H4 (cell line): ENCODE measurements at regions not wholly inside any gene's neighbourhood (a gene's known extent, or its start where the extent isn't known, plus 50 kb on each side); places are given as distances from the start of the nearest gene placed in this dataset.
"Not testable (repeated sequence)": the region's sequence is repeated elsewhere in the genome, so short reads cannot be mapped to it uniquely, and the experiment has no call there.

Experiments
- DNase-seq: peaks from one replicate; pipeline ENCODE4 v3.0.0-alpha.2; 2015; ENCODE audit warnings: low spot score

DNA sequence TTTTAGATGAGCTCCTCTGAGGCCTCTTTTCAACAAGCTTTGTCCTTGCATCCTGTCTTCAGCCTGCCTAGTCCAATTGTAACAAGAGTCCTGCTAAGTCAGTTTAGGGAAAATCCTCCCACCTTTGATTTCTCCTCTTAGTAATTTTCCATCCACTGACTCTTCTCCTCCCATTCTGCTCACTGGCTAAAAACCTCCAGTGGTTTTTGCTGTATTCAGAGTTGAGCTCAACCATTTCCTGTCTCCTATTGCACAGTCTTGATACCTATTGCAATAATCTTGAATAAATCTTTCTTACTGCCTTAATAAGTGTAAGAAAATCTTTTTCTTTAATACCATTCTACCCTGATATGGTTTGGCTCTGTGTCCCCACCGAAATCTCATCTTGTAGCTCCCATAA lies 117.8 kb upstream of the ENPP6 start:
- DNase-seq: no peak

DNA sequence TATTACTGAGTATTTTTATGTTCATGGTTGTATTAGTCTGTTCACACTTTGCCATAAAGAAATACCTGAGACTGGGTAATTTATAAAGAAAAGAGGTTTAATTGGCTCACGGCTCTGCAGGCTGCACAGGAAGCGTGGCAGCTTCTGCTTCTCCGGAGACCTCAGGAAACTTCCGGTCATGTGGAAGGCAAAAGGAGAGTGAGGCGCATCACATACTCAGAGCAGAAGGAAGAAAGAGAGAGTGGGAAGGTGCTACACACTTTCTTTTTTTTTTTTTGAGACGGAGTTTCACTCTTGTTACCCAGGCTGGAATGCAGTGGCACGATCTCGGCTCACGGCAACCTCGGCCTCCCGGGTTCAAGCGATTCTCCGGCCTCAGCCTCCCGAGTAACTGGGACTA lies 115.8 kb upstream of the ENPP6 start:
- not testable (repeated sequence) for DNase-seq

DNA sequence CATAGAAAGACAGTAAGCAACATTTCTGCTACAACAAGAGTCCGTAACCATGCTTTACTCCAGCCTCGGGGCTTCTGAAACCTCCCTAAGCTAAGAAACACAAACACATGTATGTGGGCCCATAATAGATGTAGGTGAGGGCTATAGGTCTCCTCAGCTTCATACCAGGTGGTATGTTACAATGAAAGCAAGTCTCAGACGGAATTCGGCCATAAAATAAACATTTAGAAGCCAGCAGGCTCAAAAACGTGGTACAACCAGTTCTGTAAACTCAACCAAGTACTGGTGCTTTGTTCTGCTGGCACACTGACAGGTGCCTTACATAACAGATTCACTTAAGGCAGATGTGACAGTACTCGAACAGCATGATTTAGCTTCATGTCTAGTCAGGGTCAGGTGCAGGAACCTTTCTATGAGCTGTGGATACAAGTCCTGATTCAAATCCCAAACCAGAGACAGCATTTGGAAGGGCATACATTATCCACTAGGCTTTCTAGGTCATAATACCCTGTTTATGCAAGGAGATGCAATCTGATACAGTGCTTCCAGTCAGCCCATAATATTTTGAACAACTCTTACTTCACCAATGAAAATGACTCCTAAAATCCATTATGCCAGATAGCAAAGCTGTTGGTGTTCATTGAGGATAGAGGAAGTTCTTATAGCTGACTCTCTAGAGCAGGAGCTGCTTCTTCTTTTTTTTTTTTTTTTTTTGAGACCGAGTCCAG lies 113.8 kb upstream of the ENPP6 start:
- no peak for DNase-seq

DNA sequence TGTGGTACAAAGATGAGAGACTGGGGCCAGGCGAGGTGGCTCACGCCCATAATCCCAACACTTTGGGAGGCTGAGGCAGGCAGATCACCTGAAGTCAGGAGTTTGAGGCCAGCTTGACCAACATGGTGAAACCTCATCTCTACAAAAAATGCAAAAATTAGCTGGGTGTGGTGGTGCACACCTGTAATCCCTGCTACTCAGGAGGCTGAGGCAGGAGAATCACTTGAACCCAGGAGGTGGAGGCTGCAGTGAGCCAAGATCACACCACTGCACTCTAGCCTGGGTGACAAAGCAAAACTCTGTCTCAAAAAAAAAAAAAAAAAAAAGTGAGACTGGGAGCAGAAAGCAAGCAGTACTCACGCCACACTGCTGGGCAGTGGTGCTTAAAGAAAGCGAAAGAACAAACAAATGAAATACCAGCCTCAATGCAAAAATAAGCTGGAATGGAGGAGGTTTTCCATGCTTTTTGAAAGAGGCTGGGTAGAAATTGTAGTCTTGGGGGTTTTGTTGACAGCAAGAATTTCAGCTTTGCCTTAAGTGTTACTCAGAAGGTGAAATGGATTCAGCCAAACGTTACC lies 112.9 kb upstream of the ENPP6 start:
- not testable (repeated sequence) for DNase-seq

DNA sequence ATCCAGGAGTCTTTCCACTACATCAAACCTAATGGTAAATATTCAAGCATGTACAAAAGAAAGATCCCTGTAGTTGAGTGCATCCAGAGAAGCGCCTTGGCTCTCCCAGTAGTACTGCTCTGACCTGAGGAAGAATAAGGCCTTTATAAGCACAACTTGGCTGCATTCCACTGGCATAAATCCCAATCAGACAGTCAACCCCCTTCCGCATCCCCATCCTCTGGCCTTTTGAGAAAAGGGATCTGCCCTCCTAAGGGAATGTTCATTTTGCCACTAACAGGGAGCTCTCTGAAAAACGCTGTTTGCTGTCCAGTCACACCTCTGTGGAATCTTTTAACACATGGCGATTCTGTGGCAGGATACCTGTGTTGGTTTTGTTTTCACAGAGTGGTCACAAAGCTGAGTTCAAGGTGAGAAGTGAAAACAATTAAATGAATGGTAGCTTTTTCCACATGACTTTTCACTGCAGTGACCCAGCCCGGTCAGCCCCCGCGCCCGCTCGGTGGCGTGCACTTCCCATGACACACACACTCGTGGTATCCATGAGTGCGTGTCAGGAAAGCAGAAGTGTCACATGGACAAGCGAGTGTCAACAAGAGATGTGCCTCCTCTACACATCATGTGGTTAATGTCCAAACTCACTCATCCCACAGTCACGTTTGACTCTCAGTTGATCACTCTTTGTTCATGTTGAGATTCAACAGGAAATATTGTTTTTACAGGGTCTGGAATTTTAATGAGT lies 112.2 kb upstream of the ENPP6 start:
- no peak for DNase-seq

DNA sequence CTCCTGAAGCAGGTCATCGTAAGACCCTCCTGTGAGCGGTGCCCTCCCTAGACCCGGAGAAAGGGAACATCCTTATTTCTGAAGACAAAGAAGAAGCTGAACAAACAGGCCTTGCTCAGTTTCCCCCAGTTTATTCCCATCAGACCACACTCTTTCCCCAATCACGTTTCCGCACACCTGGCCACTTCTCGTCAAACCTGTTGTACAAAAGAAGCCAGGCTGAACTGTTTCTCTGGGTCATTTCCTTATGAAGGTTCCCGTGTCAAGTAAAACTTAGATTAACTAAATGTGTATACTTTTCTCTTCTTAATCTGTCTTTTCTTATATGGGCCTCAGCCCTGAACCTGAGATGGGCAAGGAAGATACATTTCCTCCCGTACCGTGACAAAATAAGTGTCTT lies 111.6 kb upstream of the ENPP6 start:
- no peak for DNase-seq

DNA sequence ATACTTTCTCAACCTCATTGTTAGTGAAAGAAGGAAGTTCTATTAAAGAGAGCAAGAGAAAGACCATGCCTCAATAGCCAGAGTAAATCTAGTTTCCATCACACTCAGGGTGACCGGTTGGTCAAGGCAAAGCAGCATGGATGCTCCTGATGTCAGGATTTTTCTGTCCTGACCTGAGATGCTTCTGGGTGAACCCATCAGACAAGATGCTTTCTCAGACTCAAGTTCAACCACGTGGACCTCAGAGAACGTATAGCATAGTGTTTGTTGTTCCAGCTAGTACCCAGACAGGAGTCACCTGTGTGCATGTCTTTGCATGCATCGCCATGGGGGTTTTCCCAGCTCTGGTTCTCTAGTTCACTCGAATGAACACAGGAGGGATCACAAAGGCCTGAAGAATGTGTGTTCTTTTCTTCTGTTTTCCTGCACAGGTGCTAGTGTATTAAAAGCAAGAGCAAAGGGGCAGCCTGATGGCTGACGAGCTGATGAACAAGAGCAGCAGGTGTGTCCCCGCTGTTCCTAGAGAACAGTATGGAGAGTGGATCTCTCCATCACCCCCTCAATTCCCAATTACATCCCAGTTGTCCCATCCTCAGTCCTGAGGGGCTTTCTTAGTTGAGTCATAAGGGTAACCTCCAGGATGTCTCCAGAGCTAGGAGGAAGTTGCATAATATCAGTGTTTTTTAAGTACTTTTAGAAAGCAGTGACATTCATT lies 110.5 kb upstream of the ENPP6 start:
- DNase-seq: no peak

DNA sequence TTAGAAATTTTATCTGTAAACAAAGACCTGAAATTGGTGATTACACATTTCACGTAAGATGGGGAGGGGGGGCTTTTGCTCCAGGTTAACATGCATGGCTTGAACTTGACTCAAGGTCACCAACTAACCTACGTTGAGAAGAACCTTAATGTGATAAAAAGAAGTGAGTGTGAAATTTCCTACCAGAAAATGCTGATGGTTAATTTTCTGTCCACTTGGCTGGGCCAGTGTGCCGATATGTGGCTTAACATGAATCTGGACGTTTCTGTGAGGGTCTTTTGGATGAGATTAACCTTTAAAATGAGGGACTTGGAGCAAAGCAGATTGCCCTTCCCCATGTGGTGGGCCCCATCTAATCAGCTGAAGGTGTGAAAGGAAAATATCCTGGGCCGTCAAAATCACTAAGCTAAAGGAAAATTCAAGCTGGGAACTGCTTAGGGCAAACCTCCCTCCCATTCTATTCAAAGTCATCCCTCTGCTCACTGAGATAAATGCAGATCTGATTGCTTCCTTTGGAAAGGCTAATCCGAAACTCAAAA lies 107.3 kb upstream of the ENPP6 start:
- no peak for DNase-seq

DNA sequence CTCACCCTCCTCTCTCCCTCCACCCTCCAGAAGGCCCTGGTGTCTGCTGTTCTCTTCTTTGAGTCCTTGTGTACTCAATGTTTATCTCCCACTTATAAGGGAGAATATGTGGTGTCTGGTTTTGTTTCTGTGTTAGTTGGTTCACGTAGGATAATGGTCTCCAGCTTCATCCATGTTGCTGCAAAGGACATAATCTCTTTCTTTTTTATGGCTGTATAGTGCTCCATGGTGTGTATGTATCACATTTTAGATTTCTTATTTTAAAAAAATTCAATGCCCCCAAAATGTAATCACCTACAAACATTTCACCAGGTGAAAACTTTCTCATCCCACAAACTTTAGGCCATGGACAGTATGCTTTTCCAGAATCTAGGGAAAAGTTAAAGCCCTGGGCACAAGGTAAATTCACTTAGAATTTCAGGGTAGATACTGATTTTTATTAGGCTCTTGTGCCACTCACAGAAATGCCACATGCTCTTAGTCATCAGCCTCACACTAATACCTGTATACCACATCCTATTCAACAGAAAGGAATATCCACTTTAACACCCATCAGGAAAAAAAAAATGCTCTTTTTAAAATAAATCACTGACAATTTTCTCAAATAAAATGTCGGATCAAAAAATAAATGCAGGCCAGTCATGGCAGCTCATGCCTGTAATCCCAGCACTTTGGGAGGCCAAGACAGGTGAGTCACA lies 104.8 kb upstream of the ENPP6 start:
- no peak for DNase-seq

DNA sequence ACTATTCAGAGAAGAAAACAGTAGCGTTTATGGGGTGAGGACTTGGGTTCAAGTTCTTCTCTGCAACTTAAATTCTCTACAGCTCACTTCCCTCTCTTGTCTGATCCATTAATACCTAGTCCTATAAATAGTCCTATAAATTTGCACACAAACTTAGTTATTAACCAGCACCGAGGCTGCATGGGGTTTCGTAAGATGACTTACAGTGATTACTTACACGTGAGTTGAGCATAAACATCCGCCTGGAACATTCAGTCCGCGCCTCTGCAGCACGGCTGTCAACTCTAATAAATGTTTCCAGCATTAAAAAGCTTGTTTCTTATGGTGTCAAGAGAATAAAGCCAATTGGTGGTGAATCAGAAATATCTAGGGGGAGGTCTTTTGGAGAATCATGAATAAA lies 103.0 kb upstream of the ENPP6 start:
- DNase-seq: no peak

DNA sequence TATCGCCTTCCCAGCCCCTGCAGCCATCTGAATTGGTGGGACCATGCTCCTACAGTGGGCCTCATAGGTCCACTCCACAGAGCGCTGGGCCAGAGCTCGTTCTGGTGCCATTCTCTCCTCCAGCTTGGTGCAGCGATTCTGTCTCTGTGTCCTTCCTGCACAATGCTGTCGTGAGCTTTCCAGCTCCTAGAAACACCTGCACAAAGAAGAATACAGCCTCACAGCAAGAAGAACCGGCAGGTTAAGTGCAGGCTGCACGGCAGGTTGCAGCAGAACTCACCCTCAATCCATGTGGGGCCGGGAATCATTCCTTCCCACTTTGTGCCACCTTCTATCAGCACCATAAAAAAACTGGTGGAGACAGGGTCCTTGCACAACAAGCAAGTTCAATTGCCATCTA lies 101.2 kb upstream of the ENPP6 start:
- DNase-seq: no peak

DNA sequence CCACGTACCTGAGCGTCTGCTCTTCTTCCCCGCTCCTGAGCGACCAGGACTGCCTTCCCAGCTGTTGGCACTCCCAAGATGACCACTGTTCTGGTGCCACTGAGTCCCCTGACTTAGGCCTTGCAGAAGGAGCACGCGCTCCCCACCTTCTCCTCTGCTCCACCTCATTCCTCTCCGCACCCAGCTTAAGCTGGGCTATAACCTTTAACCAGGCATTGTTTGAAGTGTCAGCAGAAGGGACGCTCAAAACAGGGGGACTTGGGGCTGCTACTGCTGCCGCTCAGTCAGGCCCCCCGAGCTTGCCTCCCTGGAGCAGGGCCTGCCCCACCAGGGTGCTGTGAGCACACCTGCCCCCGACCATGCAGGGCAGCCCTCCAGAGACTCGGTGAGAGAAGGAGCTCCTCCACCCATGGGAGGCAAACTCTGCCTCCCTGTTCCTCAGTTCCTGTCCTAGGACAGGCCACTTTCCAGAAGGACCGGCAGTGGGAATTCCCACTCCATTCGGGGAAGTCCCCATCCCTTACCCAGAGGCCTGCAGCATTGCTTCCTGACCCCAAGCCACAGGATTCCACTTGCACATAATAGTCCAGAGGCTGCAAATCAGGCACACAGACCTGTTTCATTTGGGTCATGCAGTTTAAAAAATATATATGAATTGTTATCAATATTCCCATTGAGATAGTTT lies 99.7 kb upstream of the ENPP6 start:
- DNase-seq: no peak

DNA sequence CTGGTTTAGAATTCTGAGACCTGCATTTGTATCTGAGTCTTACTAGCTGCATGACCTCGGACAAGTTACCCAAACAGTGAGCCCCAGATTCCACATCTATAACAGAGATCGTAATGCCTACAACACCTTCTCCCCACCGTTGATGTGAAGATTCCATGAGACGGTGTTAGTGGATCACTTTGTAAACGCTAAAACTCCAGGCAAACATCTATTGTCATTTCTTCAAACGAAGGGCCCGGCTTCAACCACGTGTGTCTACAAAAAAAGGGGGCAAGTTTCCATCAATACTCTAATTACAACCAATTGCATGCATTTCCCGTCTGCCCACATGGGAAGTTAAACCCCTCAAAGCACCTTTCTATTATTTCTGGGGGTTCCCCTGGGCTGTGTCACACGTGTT lies 99.1 kb upstream of the ENPP6 start:
- no peak for DNase-seq

DNA sequence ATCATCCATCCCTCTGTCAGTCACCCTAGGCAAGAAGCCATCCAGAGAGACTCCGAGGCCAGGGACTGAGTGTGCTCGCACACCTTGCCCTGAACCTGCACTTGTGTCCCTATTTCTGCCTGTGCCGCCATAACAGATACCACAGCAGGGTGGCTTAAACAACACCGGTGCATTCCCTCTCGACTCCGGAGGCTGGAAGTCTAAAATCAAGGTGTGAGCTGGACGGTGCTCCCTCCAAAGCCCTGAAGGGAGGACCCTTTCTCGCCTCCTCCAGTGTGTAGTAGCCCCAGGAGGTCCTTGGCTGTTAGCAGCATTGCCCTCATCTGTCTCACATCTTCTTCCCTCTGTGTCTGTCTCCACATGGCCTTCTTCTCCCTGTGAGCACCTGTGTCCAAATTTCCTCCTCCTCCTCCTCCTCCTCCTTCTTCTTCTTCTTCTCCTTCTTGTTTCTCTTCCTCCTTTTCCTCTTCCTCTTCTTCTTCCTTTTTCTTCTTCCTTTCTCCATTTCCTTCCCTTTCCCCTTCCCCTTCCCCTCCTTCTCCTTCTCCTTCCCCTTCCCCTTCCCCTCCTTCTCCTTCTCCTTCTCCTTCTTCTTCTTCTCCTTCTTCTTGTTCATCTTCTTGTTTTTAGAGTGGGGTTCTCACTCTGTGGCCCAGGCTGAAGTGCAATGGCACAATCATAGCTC lies 98.1 kb upstream of the ENPP6 start:
- no peak for DNase-seq

DNA sequence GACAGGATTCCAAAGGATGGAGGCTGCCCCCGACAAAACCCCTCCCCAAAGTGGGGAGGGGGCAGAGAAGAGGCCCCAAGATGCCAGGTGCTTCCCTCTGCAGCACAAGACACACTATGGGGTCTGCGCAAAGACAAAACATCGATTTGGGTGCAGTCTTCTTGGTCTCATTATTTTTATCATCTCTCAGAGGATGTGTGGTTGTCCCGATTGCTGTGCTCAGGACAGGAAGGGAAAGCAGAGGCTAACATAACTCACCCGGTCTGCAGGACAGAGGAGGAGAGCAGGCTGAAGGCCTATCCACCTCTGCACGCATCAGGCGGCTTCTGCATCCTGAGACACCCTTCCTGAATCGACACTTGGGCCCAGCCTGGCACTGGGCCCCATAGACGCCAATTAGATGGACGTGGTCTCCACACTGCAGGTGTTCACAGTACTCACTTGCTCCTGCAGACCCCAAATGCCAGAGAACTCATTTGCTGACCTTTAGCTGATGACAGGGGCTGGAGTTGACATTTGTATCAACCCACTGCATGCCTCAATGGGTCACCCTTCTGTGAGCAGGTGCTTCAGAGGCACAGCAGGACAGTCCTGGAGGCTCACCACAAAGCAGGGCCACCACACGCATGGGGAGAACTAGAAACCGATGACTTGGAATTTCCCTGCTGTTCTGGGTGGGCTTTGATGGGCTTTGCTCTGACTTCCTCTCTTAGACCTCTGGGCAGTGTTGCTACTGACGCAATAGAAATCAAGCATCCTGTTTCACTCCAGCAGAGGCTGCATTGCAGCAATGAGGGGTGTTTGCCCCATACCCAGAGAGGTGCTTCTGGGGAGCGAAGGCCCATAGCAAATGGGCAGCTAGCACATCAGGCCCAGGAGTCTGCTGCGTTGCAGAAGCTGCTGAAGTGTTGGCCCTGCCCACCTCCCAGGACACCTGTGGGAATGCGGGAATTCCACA lies 96.3 kb upstream of the ENPP6 start:
- no peak for DNase-seq

DNA sequence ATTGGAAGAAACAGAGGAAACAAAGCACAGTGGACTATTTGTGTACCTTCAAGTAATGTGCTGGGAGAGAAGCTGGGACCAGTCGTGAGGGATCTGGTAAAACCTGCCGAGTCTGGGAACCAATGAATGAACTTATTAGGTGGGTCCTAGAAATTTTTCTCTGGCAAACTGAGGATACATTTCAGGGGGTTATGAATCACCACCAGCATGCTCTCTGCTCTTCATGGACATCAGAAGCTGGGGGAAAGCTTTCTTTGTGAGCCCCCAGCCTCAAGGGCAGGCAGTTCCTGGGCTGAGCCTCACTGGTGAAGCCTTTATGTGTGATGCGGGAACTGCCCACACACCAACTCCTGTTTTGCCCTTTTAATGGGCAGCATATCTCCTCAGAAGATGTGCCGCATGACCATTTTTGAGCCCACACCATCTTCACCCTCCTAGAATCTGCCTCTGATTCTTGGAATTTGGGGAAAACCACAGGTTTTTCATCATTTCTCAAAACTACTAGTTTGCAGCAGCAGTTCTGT lies 95.4 kb upstream of the ENPP6 start:
- DNase-seq: no peak

DNA sequence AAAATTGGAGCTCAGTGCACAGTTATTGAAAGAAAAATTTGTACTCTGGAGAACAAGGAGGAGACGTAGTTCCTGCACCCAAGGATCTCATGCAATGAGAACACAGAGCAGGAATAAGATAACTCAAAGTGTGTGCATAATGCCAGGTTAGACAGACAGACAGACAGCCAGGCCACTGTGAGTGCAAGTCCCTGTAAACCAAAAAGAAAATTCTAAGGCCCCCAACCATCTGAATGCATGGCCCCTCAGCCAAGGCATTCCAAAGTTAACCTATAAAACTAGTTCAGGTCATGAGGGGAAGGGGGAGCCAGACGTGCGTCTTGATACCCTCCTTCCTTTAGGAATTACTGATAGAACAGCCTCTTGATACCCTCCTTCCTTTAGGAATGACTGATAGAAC lies 94.5 kb upstream of the ENPP6 start:
- DNase-seq: no peak

DNA sequence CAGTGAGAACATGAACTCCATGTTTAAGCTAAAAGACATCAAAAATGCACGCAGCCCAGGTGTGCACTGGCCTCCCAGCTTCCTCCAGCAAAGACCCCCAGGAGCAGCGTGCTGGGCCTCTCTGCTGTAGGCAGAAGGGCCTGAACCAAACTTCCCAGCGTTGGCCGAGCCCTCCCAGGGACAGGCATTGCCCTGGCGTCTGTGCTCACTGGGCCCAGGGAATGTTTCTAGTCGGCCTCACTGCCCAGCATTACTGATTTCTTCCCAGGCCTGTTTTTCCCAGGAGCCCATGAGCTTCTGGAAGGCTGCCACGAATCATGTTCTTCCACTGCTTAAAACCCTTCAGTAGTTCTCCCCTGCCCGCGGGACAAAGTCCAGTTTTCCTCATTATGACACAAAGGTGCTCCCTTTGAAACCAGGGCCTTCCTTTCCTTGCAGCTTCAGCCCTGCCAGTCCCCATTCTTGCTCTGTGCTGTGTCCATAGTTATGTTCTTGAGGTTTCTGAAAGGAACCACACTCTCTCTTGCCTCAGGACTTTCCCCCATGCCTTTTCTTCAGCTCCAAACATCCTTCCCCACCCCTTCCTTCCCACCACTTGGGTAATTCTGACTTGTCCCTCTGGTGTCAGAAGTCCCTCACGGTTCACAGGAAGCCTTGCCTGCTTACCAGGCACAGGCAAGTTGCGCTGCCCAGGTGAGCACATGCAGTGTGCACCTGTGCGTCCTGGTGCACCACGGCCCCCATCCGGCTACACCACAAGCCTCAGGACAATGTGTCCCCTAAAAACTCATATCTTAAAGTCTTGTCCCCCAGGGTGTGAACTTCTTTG lies 93.4 kb upstream of the ENPP6 start:
- DNase-seq: no peak
